ENCODE measurements at regions not wholly inside any gene's neighbourhood (a gene's known extent, or its start where the extent isn't known, plus 50 kb on each side); places are given as distances from the start of the nearest gene placed in this dataset.

DNA sequence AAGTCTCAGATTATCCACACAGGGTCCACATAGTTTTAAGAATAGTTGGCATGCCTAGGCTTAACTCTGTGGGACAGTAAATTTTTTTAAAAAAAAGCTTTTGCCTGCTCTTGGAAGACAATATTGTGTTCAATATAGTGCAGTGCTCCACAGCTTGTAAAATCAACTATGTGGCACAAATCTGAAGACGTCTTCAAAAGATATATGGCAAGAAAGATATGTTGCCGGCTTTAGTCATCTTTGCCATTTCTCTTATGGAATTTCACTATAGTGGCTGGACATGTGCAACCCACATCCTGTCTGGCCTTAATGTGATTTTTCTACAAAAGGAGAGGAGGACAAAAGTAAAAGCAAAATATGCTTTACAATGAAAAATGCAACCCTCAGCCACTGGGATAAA, 90.5 kb downstream of the MGST1 start:
- TF ChIP-seq EZH2 (IDR thresholded peaks at IDR 0.05; ENCODE audit: borderline replicate concordance, low read length): no peak
- TF ChIP-seq CTCF (conservative IDR thresholded peaks at IDR 0.05 in 1 of 2, IDR thresholded peaks at IDR 0.05 in 1 of 2; ENCODE audit: extremely low read depth in 1 of 2, insufficient read depth in 1 of 2, low read depth in 1 of 2, low read length in 2 of 2): no peak
